Bone marrow (tissue), 2 donors: ENCODE measurements at regions not wholly inside any gene's neighbourhood (a gene's known extent, or its start where the extent isn't known, plus 50 kb on each side); places are given as distances from the start of the nearest gene placed in this dataset.
"Not testable (repeated sequence)": the region's sequence is repeated elsewhere in the genome, so short reads cannot be mapped to it uniquely, and the experiment has no call there.

Source experiments
- DNase-seq, 2 donors: peaks; one replicate each; lab custom pipeline; 2025; lab: John Stamatoyannopoulos, UW

DNA sequence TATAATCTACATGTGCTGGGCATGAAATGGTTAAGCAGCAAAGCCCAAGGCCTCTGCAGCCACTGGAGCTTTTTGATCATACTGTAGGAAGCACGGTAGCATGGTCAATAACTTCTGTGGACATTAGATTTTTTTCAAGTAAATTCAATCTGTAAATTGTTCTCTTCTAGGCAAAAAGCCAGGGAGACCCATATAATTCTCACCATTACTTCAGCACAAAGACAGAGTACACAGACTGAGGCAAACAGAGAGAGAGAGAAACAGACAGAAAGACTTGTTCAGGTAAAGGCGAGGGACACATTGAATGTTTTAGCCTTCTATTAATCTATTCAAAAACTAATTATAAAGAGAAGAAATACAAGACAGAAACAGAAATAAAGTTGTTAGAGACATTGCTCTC, 349.4 kb downstream of the RFC3 start:
- no peak for DNase-seq

DNA sequence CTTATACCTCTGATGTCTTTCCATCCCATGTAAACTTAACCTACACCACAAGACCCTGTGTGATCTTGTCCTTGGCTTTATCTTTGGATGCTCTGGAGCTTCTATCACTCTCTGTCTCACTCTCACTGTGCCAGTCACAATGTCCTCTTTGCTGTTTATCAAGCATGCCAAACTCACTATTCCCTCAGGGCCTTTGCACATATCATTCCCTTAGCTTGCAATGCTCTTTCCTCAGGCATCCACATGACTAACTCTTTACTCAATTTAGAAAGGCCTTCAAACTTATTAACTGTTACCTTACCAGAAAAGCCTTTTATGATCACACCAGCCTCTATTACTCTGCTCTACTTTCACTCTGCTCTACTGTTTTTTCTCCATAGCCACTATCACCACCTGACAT, 354.1 kb downstream of the RFC3 start:
- no peak for DNase-seq

- no peak for DNase-seq
Observed at GRCh38 chr13:34174671-34175145, 356.8 kb downstream of the RFC3 start.

DNA sequence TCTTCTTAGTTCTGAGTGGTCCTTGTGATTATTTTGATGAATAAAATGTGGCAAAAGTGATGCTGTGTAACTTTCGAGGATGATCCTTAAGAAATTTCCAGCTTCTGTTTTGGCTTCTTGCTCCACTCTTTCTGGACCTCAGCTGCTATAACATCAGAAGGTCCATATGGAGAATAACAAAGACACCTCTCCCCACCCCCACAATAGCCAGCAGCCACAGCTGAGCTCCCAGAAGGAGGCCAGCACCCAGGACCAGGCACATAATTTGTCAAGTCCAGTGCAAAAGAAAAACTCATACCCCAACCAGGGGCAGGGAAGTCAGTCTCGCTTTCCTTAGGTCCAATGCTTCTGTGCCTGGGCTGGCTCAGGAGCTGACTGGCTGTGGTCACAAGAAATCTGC, 357.6 kb downstream of the RFC3 start:
- no peak for DNase-seq

GRCh38 chr13:34176633-34177032, 358.7 kb downstream of the RFC3 start:
- no peak for DNase-seq

DNA sequence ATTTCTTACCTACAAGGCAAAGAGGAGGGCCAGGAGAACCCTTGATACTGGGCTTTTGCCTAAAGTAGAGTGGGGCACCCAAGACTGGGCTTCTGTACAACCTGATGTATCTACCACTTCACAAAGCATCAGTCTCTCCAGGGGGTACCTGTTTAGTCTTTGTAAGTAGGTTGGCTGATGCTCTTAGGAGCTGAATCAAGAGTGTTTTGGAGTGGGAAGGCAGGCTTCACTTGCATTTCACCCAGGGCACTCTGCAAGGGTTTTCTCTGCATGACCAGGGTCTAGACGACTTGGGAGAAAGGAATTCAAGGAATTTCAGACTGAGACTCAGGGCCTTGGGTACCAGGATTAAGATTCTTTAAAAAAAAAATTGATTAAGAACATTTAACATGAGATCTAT, 361.5 kb downstream of the RFC3 start:
- no peak for DNase-seq

DNA sequence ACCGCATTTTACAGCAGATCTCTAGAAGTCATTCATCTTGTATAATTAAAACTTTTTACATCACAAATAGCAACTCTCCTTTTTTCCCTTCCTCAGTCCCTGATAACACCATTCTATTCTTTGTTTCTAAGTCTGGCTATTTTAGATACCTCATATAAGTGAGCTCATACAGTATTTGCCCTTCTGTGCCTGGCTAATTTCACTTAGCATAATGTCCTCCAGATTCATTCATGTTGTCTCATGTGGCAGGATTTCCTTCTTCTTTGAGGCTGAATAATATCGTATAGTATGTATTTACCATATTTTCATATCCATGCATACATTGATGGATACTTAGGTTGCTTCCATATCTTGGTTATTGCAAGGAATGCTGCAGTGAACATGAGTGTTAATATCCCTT, 362.0 kb downstream of the RFC3 start:
- DNase-seq, result no peak

DNA sequence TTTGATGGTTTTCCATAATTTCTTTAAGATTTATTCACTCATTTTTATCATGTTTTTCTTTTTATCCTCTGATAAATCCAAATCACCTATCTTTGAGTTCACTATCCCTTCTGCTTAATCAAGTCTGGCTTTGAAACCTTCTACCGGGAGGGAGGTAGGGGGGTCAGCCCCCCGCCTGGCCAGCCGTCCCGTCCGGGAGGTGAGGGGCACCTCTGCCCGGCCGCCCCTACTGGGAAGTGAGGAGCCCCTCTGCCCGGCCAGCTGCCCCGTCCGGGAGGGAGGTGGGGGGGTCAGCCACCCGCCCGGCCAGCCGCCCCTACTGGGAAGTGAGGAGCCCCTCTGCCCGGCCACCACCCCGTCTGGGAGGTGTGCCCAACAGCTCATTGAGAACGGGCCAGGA, 363.3 kb downstream of the RFC3 start:
- not testable (repeated sequence) for DNase-seq

- no peak for DNase-seq
Observed at GRCh38 chr13:34189946-34190345, 372.0 kb downstream of the RFC3 start.

DNA sequence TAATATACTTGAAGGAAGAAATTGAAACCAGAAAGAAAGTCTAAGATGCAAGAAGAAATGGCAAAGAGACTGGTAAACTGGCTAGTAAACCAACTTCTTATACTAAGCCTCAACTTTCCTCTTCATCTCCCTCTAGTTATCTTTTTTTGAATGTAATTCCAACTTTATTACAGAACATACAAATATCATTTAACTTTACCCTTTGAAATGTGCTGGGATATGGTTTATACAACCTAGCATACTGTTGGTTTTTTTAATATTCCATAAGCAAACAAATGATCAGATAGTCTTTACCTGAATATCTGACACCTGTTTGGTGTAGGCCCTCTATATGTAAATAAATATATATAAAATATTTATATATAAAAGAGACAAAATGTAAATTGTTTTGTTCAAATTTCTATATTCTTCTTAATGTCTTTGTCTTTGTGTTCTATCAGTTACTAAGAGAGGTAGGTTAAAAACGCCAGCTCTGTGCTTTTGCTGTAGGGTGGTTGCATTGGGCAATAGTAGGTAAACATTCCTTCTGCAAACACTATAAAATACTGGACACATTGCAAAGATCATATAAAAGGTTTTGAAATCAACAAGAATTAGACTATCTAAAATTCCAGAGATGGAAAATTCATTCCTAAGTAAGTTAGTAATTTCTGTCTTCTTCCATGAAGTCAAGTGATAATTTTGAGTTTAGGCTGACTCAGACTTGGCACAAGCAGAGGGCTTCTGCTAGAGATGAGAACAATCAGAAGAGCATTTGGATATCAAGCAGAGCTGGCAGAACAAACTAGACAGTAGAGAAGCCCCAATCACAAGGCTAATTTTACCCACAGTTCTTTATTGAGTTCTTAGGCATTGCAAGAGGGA, 383.3 kb downstream of the RFC3 start:
- no peak for DNase-seq

- DNase-seq, result no peak
Observed at GRCh38 chr13:34207334-34207733, 389.4 kb downstream of the RFC3 start.

DNA sequence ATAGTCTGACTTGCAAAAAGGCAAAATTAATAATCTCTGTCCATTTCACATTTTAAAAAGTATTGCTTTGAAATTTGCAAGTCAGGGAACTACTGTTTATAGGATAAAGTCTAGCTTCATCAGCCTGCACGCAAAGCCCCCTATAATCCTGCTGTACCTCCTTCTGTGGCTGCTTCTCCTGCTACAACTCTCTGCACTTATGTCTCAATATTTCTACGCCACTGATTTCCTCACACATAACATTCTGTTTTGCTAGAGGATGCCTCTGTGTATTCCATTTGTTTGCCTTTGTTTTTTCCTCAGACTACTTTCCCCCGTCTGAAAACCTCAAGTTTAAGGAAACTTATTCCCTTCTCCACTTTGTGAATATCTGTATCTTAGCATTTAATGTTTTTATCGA, 389.9 kb downstream of the RFC3 start:
- DNase-seq, result no peak

DNA sequence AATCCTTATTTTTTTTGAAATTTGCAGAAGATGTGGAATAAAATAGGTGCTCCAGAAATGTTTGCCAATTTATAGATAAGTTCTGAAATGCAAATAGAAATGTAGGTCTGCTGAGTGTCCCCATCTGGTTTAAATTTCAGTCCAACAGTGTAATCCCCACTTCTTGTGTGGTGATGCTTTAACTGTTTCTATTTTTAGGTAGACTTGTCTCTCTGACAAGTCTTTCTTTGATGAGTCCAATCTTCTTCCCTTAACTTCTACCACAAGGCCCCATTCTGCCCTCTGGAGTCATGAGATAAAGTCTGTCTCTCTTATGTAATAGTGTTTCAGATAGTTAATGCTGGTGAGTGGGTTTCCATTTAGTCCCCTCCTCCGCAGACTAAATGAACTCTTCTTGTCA, 390.4 kb downstream of the RFC3 start:
- DNase-seq, result no peak

DNA sequence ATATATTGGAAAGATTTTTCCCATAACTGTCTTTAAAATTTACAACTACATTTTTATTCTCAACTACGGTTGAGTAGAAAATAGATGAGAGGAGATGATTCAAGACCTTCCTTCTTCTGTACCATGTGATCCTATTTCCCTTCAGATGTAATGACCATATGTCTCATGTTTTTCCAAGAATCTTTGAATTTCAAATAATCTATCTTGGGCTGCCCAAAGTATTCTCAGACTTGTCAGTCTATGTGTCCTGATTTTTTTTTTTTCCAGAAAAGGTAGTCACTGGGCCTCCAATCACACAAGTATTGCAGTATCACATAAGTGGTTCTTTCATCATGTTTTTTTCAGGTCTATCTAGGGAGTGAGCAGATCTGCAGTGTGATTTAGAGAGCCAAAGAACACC, 392.4 kb downstream of the RFC3 start:
- no peak for DNase-seq

GRCh38 chr13:34214686-34215085, 396.7 kb downstream of the RFC3 start:
- no peak for DNase-seq

DNA sequence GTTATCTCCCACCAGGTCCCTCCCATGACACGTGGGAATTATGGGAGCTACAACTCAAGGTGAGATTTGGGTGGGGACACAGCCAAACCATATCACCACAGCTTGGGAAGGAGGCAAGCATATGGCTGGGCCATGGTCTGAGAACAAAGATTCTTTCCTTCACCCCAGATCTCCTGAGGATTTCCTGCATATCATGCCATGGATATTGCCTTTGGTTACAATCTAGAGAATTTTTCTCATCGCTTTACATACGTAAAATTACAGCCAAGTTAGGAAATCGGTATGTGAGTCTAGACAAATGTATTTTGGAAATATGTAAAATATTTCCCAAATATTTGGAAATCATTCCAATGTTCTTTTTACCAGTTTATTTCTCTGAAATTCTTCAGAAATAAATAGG, 398.3 kb downstream of the RFC3 start:
- DNase-seq, result no peak

DNA sequence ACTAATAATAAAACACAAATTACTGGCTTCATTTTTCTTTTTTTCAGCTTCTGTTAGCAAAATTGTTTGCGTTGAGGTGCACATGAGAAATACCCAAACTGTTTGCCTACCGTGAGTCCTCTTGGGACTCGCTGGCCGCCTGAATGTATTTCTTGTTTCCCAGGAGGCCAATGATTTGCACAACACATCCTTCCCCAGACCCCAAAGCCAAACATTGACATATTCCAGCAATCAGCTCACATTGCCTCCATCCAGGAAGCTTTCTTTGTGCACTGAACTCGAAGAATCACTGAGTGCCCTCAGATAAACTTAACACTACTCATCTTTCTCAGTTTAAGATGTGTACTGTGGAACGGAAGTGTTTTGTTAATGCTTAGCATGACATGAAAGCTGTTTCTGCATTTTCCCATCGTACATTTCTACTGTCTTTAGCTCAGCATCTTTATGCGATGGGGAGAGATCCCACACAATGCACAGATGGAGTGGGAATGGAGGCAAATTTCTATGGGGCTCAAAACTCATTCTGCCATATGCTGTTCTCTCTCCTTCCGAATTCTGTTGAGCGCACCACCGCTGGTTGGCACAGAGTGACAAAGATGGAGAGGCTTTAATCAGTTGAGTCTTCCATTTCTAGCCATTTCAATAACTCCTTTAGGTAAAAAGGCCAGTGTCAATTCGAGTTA, 399.5 kb downstream of the RFC3 start:
- no peak for DNase-seq

DNA sequence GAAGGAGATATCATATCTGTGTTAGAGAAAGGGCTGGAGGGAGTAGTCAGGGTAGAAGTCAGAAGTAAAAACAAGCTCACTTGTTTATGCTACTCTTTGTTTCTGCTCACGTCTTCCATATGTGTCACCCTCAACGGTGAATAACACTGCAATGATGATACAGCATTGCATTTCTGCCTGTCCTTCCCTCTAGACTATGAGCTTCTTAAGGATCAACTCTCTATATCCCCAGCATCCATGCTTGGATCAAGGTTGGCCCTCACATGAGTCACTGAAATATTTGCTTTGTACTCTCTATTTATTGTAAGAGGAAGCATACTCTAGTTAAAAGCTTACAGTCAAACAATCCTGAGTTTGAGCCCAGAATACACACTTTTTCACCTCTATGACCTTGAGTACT, 406.0 kb downstream of the RFC3 start:
- no peak for DNase-seq

DNA sequence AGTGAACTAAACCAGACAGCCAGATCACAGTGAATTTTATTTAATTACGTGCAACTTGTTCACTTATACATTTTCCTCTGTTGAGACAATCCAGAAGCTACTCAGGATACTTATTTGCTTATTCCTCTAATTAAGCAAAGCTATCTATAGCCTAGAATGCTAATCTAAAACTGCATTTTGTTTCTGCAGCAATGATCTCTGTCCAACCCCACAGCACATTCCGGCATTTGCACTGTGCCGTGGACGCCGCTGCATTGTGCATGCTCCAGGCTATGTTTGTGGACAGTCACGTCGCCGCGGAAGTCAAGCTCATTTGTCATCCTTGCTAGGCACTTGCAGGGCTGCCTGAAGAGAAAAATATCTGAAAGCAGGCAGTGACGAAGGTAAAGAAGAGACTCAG, 406.9 kb downstream of the RFC3 start:
- no peak for DNase-seq

DNA sequence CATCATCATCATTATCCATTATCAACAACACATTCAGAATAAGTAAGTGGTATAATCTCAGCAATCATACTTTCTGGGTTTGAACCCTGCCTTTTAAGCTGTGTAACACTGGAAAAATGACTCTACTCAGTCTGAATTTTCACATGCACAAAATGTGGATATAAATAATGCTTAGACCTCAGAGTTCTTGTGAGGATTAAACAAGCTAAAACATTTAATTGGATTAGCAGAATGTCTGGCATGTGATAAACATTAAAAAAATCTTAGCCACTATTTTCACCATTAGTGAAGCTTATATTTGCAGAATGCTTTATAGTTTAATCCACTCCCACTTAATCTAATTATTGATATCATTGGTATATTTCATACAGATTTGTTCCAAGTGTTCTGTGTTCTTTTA, 412.3 kb downstream of the RFC3 start:
- DNase-seq, result no peak

DNA sequence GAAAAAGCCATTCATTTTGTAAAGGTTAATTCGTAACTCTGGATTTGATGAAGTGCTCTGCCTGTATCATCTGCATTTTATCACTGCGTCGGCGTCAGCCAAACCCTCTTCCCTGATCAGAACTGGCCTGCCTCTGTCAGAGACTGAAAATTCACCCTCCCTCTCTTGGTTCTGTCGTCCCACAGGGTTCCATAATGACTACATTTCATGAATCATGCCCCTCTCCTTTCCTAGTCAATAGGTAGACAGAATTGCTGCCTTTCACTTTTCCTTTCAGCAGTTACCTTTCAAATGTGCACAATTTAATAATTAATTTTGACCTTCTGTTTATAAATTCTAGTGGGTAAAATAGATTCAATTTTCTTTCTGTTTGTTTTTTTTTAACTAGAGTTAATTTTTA, 423.4 kb downstream of the RFC3 start:
- DNase-seq, result no peak

GRCh38 chr13:34243403-34243802, 425.5 kb downstream of the RFC3 start:
- no peak for DNase-seq

DNA sequence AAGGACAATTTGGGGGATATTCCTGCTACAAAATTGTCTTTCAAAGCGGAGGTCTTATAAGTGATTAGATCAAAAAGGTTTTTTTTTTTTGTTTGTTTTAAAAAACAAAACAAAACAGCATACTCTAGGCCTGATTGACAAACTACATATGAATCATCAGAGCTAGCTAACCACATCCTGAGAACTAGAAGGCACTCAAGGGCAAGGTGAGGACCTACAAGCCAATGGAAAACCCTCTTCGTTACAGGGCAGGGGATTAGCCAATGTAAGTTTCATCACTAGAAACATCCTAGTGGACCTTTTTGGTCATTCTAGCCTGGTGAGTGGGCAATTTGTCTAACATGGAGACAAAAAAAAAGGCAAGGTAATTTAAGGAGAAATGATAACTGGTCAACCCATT, 428.6 kb downstream of the RFC3 start:
- DNase-seq, result no peak

- no peak for DNase-seq
Observed at GRCh38 chr13:34247596-34247995, 429.6 kb downstream of the RFC3 start.
